ENCODE measurements at regions not wholly inside any gene's neighbourhood (a gene's known extent, or its start where the extent isn't known, plus 50 kb on each side); places are given as distances from the start of the nearest gene placed in this dataset.

DNA sequence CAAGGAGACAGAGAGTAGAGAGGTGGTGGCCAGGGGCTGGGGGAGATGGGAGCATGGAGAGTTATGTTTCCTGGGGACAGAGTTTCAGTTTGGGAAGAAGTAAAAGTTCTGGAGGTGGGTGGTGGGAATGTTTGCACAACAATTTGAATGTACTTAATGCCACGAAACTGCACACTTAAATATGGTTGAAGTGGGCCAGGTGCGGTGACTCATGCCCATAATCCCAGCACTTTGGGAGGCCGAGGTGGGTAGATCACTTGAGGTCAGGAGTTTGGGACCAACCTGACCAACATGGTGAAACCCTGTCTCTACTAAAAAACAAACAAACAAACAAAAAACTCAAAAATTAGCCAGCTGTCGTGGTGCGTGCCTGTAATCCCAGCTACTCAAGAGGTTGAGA, 137.2 kb downstream of the PFKFB3 start:
- Histone ChIP-seq H3K27me3 (ENCODE audit: control insufficient read depth in 2 of 2, insufficient read depth in 2 of 2, low read length in 2 of 2) (no peaks in the 10 kb centered on the region), H3K36me3 (ENCODE audit: control insufficient read depth in 2 of 2, insufficient read depth in 2 of 2, low read length in 2 of 2) (no peaks in the 10 kb centered on the region), H3K4me3 (ENCODE audit: low read length in 2 of 2) (no peak overlapping the region), H3K4me1 (ENCODE audit: control insufficient read depth in 2 of 2, insufficient read depth in 2 of 2, low read length in 2 of 2) (no peaks in the 10 kb centered on the region), H3K27ac (ENCODE audit: low read depth in 2 of 2, low read length in 2 of 2) (no peak overlapping the region), H3K9ac (ENCODE audit: low read depth in 1 of 2, low read length in 2 of 2) (no peak overlapping the region), H3K9me3 (ENCODE audit: control insufficient read depth in 2 of 2, low read length in 2 of 2) (no peaks in the 10 kb centered on the region)

DNA sequence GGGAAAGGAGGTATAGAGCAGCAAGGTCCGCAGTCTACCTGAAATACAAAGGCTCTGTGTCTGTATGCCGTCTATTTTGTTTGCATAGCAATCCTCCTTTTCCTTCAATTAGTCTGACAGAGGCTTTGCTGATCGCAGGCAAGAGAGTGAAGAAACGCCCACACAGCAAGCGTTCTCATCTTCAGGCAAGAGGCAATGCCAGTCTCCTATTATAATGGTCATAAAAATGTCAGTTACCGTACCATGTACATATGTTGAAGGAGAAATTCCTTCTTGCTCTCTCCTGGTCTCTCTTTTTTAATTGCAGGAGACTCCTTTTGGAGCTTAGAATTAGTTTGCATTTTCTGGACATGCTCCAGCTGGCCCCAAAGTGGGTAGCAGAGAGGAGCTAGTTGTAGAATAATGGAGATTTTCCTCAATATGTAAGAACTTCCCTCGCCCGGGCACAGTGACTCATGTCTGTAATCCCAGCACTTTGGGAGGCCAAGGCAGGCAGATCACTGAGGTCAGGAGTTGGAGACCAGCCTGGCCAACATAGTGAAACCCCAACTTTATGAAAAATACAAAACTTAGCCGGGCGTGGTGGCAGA, 139.5 kb downstream of the PFKFB3 start:
- Histone ChIP-seq H3K36me3 (ENCODE audit: control insufficient read depth in 2 of 2, insufficient read depth in 2 of 2, low read length in 2 of 2) (no peaks in the 10 kb centered on the region), H3K27me3 (ENCODE audit: control insufficient read depth in 2 of 2, insufficient read depth in 2 of 2, low read length in 2 of 2) (no peaks in the 10 kb centered on the region), H3K9me3 (ENCODE audit: control insufficient read depth in 2 of 2, low read length in 2 of 2) (no peaks in the 10 kb centered on the region), H3K9ac (ENCODE audit: low read depth in 1 of 2, low read length in 2 of 2) (no peak overlapping the region), H3K4me1 (ENCODE audit: control insufficient read depth in 2 of 2, insufficient read depth in 2 of 2, low read length in 2 of 2) (peaks cover 0 to 1% of the 10 kb centered on the region in 2 donors), H3K4me3 (ENCODE audit: low read length in 2 of 2) (no peak overlapping the region), H3K27ac (ENCODE audit: low read depth in 2 of 2, low read length in 2 of 2) (no peak overlapping the region)

DNA sequence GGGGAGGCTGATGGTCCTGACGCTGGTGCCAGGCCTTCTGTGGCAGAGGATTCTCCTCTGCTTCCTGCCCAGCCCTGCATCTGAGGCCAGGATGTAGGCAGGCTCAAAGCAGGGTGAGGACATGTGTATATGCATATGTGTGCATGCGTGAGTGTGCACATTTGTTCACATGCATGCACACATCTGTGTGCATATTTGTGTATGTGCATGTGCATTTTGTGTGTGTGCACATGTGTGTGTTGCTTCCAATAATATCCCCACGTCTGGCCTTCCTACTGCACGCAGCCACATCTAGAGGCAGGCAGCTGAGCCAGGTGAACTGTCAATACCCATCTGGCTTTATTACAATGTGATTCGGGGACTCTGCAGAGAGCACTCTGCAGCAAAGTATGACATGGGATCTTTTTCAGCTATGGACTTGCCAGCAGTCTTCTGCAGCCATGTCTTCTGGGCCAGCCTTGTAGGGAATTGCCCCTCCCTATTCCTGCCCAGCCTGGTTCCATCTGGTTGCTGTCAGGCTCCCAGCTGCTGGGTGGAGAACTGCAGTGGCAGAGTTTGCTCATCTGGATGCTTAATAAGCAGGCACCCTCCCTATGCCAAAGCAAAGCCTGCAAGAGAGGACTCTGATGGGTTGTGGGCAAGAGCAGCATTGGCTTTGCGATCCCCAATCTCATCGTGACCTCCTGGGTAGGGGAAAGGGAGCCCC, 140.7 kb downstream of the PFKFB3 start:
- Histone ChIP-seq H3K4me1 (ENCODE audit: control insufficient read depth in 2 of 2, insufficient read depth in 2 of 2, low read length in 2 of 2) (peaks cover 0 to 4% of the 10 kb centered on the region in 2 donors), H3K9ac (ENCODE audit: low read depth in 1 of 2, low read length in 2 of 2) (no peak overlapping the region), H3K9me3 (ENCODE audit: control insufficient read depth in 2 of 2, low read length in 2 of 2) (no peaks in the 10 kb centered on the region), H3K4me3 (ENCODE audit: low read length in 2 of 2) (no peak overlapping the region), H3K27ac (ENCODE audit: low read depth in 2 of 2, low read length in 2 of 2) (no peak overlapping the region), H3K36me3 (ENCODE audit: control insufficient read depth in 2 of 2, insufficient read depth in 2 of 2, low read length in 2 of 2) (no peaks in the 10 kb centered on the region), H3K27me3 (ENCODE audit: control insufficient read depth in 2 of 2, insufficient read depth in 2 of 2, low read length in 2 of 2) (no peaks in the 10 kb centered on the region)

DNA sequence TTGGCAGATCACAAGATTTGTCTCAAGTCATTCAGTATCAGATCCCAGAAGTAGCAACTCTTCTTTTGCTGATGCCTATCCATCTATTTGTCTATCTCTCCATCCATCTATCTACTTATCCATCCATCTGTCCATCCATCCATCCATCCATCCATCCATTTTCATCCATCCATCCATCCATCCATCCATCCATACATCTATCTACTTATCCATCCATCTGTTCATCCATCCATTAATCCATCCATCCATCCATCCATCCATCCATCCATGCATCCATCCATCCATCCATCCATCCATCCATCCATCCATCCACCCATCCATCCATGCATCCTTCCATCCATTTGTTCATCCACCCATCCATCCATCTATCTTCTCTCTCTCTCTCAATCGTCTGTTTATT, 142.7 kb downstream of the PFKFB3 start:
- no peaks in the 10 kb centered on the region for H3K27me3 ChIP-seq (ENCODE audit: control insufficient read depth in 2 of 2, insufficient read depth in 2 of 2, low read length in 2 of 2)
- H3K4me1 ChIP-seq (ENCODE audit: control insufficient read depth in 2 of 2, insufficient read depth in 2 of 2, low read length in 2 of 2): peaks cover 0 to 4% of the 10 kb centered on the region in 2 donors
- no peak overlapping the region for H3K9ac ChIP-seq (ENCODE audit: low read depth in 1 of 2, low read length in 2 of 2)
- no peaks in the 10 kb centered on the region for H3K9me3 ChIP-seq (ENCODE audit: control insufficient read depth in 2 of 2, low read length in 2 of 2)
- no peaks in the 10 kb centered on the region for H3K36me3 ChIP-seq (ENCODE audit: control insufficient read depth in 2 of 2, insufficient read depth in 2 of 2, low read length in 2 of 2)
- no peak overlapping the region for H3K27ac ChIP-seq (ENCODE audit: low read depth in 2 of 2, low read length in 2 of 2)
- no peak overlapping the region for H3K4me3 ChIP-seq (ENCODE audit: low read length in 2 of 2)

DNA sequence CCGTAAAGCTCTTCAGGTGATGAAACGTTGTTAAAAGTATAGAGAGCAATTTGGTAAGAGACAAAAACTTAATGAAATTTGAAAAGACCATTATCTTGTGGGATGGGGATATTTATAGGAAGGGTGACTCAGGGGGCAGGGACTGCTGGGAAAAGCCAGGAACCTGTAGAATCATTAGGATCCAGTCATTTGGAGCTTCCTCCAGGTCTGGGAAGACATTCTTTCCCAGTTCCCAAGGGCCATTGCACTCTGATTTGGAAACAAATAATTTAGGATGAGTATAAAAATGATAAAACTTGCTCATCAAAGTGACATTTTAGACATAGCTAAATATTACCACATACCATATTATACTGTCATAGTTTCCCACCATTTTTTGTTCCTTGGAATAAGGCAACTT, 143.9 kb downstream of the PFKFB3 start:
- H3K4me3 ChIP-seq (ENCODE audit: low read length in 2 of 2): no peak overlapping the region
- no peak overlapping the region for H3K9ac ChIP-seq (ENCODE audit: low read depth in 1 of 2, low read length in 2 of 2)
- H3K36me3 ChIP-seq (ENCODE audit: control insufficient read depth in 2 of 2, insufficient read depth in 2 of 2, low read length in 2 of 2): no peaks in the 10 kb centered on the region
- no peak overlapping the region for H3K27ac ChIP-seq (ENCODE audit: low read depth in 2 of 2, low read length in 2 of 2)
- no peaks in the 10 kb centered on the region for H3K27me3 ChIP-seq (ENCODE audit: control insufficient read depth in 2 of 2, insufficient read depth in 2 of 2, low read length in 2 of 2)
- H3K9me3 ChIP-seq (ENCODE audit: control insufficient read depth in 2 of 2, low read length in 2 of 2): no peaks in the 10 kb centered on the region
- peaks cover 0 to 4% of the 10 kb centered on the region in 2 donors for H3K4me1 ChIP-seq (ENCODE audit: control insufficient read depth in 2 of 2, insufficient read depth in 2 of 2, low read length in 2 of 2)

DNA sequence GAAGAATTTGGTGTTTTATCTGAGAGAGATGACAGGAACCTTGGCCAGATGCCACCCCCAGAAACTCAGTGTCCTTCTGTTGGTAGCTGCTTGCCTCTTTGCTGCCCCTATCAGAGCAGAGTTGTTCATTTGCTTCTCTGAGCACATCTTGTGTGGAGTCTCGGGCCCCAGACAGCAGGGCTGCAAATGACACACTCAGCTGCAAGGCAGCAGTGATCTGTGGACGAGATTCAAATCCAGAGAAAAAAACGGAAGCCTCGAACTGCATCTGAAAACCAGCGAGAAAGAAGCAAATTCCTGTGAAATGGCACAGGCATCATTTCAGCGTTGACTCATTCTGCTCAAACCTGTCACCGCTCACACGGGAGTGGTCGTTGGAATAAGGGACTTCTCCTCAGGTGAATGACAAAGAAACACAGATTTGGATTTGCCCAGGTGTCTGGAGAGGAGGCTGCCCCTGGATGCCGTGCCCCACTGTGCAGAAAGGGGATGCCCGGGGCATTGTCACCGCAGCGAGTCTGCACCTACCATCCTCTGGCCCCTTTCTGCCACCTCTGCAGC, 144.7 kb downstream of the PFKFB3 start:
- Histone ChIP-seq H3K9me3 (ENCODE audit: control insufficient read depth in 2 of 2, low read length in 2 of 2) (no peaks in the 10 kb centered on the region), H3K27ac (ENCODE audit: low read depth in 2 of 2, low read length in 2 of 2) (peak overlapping the region in 1 of 2 donors; percentile 54), H3K9ac (ENCODE audit: low read depth in 1 of 2, low read length in 2 of 2) (no peak overlapping the region), H3K27me3 (ENCODE audit: control insufficient read depth in 2 of 2, insufficient read depth in 2 of 2, low read length in 2 of 2) (no peaks in the 10 kb centered on the region), H3K4me3 (ENCODE audit: low read length in 2 of 2) (peak overlapping the region in 1 of 2 donors; percentile 34), H3K36me3 (ENCODE audit: control insufficient read depth in 2 of 2, insufficient read depth in 2 of 2, low read length in 2 of 2) (no peaks in the 10 kb centered on the region), H3K4me1 (ENCODE audit: control insufficient read depth in 2 of 2, insufficient read depth in 2 of 2, low read length in 2 of 2) (peaks cover 0 to 4% of the 10 kb centered on the region in 2 donors)

DNA sequence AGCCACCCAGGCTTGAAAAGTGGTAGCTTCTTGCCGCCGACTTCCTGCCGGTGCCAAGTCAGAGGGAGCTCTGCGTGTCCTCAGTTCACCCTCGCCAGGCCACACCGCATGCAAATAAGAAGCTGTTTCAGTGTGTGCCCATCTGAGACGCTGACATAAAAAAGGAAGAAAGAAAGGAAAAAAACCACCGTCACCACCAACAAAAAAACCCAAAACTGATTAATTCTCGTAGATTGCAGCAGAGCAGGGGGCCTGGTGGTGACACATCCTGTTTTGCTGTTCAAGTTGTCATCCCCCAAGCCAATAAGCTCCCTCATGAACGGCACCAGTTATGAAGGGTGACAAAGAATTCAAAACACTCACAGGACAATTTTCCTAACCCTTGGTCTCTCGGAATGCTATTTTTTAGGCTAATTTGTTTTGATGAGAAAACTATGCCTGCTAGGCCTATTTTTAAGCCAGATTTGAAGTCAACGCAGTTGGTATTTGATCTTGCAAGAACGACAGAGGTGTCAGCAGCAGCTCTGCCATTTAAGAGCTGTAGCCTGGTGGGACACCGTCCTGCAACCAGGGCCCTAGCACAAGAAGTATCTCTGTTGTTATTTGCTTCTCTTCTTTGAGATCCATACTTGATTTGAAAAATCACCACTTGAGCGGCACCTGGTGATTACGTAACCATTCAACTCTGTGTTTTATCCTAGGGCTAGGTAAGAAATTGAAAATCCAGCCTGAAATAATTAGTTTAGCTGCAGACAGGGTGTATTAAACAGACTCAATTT, 145.6 kb downstream of the PFKFB3 start:
- H3K9ac ChIP-seq (ENCODE audit: low read depth in 1 of 2, low read length in 2 of 2): no peak overlapping the region
- peak overlapping the region in 1 of 2 donors; percentile 54 for H3K27ac ChIP-seq (ENCODE audit: low read depth in 2 of 2, low read length in 2 of 2)
- no peaks in the 10 kb centered on the region for H3K27me3 ChIP-seq (ENCODE audit: control insufficient read depth in 2 of 2, insufficient read depth in 2 of 2, low read length in 2 of 2)
- no peaks in the 10 kb centered on the region for H3K9me3 ChIP-seq (ENCODE audit: control insufficient read depth in 2 of 2, low read length in 2 of 2)
- H3K4me1 ChIP-seq (ENCODE audit: control insufficient read depth in 2 of 2, insufficient read depth in 2 of 2, low read length in 2 of 2): peaks cover 0 to 4% of the 10 kb centered on the region in 2 donors
- H3K4me3 ChIP-seq (ENCODE audit: low read length in 2 of 2): no peak overlapping the region
- no peaks in the 10 kb centered on the region for H3K36me3 ChIP-seq (ENCODE audit: control insufficient read depth in 2 of 2, insufficient read depth in 2 of 2, low read length in 2 of 2)

DNA sequence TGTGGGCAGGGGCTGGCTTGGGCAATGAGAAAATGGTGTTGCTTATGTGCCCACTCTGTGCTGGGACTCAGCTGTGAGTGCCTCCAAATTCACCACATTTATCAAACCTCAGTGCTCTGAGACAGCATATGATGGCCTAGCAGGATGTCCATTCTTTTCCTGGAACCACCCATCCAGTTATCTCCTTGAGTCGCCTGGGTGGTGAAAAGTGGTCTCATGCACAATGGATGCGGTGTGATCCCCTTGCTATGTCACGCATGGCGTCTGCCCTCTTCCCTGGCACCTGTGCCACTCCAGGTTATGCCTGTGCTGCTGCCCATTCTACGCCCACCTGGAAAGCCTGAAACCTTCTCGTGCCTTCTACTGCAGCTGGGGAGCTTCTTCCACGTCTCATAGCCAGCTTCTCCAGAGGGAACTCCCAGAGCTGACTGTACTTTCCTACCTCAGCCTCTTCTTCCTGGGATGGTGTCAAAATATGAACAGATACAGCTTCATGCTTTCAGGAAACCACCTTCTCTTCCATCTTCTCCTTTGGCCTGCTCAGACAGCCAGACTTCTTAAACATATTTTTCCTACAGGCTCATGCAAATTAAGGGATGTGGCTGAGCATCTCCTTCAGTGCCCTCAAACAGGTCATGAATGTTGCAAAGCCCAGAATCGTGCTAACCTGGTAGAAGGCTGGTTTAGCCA, 147.3 kb downstream of the PFKFB3 start:
- Histone ChIP-seq H3K9me3 (ENCODE audit: control insufficient read depth in 2 of 2, low read length in 2 of 2) (no peaks in the 10 kb centered on the region), H3K27ac (ENCODE audit: low read depth in 2 of 2, low read length in 2 of 2) (no peak overlapping the region), H3K27me3 (ENCODE audit: control insufficient read depth in 2 of 2, insufficient read depth in 2 of 2, low read length in 2 of 2) (no peaks in the 10 kb centered on the region), H3K9ac (ENCODE audit: low read depth in 1 of 2, low read length in 2 of 2) (no peak overlapping the region), H3K4me3 (ENCODE audit: low read length in 2 of 2) (no peak overlapping the region), H3K4me1 (ENCODE audit: control insufficient read depth in 2 of 2, insufficient read depth in 2 of 2, low read length in 2 of 2) (peaks cover 0 to 4% of the 10 kb centered on the region in 2 donors), H3K36me3 (ENCODE audit: control insufficient read depth in 2 of 2, insufficient read depth in 2 of 2, low read length in 2 of 2) (no peaks in the 10 kb centered on the region)

DNA sequence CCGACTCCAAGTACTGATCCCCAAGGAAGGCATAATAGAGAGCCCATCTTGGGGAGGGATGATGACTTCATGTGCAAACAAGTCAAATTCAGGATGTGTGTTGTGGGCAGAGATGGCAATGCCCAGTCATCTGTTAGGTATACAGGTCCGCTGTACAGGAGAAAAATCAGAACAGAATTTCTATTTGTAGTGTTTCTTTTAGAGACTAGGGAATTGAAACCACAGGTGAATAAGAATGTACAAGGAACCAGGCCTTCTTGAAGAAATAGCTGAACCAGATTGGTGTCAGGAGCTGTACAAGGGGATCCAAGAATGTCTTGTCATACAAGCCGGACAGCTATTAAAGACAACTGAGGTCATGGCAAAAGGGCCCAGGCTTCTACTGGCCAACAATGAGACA, 147.9 kb downstream of the PFKFB3 start:
- Histone ChIP-seq H3K27me3 (ENCODE audit: control insufficient read depth in 2 of 2, insufficient read depth in 2 of 2, low read length in 2 of 2) (no peaks in the 10 kb centered on the region), H3K9me3 (ENCODE audit: control insufficient read depth in 2 of 2, low read length in 2 of 2) (no peaks in the 10 kb centered on the region), H3K4me1 (ENCODE audit: control insufficient read depth in 2 of 2, insufficient read depth in 2 of 2, low read length in 2 of 2) (peaks cover 0 to 4% of the 10 kb centered on the region in 2 donors), H3K4me3 (ENCODE audit: low read length in 2 of 2) (no peak overlapping the region), H3K9ac (ENCODE audit: low read depth in 1 of 2, low read length in 2 of 2) (no peak overlapping the region), H3K36me3 (ENCODE audit: control insufficient read depth in 2 of 2, insufficient read depth in 2 of 2, low read length in 2 of 2) (no peaks in the 10 kb centered on the region), H3K27ac (ENCODE audit: low read depth in 2 of 2, low read length in 2 of 2) (no peak overlapping the region)

Measured in mucosa of rectum (tissue), 2 donors.